Muscle of leg (tissue), 3 donors: ENCODE measurements at regions not wholly inside any gene's neighbourhood (a gene's known extent, or its start where the extent isn't known, plus 50 kb on each side); places are given as distances from the start of the nearest gene placed in this dataset.

ENCODE experiments used
- DNase-seq: peaks from one replicate; pipeline ENCODE4 v3.0.0; 2013
- H3K27ac ChIP-seq: one replicate; pipeline ENCODE4 v1.5.1; 2013; ENCODE audit warnings: mild to moderate bottlenecking, low read length, control low read depth
- H3K27me3 ChIP-seq: one replicate; pipeline ENCODE4 v1.6.1; 2013; ENCODE audit warnings: low read length; ENCODE audit not compliant: control insufficient read depth, insufficient read depth
- H3K36me3 ChIP-seq: one replicate; pipeline ENCODE4 v1.6.1; 2013; ENCODE audit warnings: low read length; ENCODE audit not compliant: control insufficient read depth, insufficient read depth
- H3K4me1 ChIP-seq: one replicate; pipeline ENCODE4 v1.6.1; 2013; ENCODE audit warnings: low read length; ENCODE audit not compliant: control insufficient read depth, insufficient read depth
- H3K4me3 ChIP-seq: one replicate; pipeline ENCODE4 v1.5.1; 2013; ENCODE audit warnings: low read length, control low read depth
- H3K9me3 ChIP-seq: replicated peaks from 2 replicates; pipeline ENCODE4 v1.6.1; 2013; ENCODE audit warnings: low read depth, low read length; ENCODE audit not compliant: control insufficient read depth
- WGBS: methylation state at CpG from one replicate; pipeline ENCODE4 v1.1.5; 2013; ENCODE audit warnings: missing lambda C conversion rate; ENCODE audit not compliant: insufficient coverage; 5-methylcytosine and 5-hydroxymethylcytosine counted together

GRCh38 chr2:144162652-144163051, 357.3 kb downstream of the ZEB2 start:
- DNase-seq: no peak
- no peaks in the 10 kb centered on the region for H3K4me1 ChIP-seq
- no peak overlapping the region for H3K4me3 ChIP-seq
- H3K27me3 ChIP-seq: no peaks in the 10 kb centered on the region
- H3K9me3 ChIP-seq: no peaks in the 10 kb centered on the region
- no peaks in the 10 kb centered on the region for H3K36me3 ChIP-seq
- WGBS: 94% methylated on average over 4 of the region's 5 CpGs
- no peak overlapping the region for H3K27ac ChIP-seq

DNA sequence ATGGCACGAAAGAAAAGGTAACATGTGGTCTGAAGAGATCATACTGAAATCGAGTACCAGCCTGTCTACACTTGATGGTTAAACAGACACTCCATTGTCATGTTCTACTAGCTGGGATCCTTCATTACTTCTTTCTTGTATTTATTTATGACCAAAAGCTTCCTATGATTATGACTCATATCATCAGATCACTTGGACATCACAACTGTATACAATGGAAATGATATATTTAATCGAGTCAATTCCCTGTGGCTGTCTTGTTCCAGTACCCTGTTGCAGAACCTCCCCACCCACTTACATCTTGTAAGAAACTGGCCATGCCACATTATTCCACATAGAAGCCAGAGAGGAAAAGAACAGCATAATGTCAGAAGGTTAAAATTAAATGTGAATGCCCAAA, 358.9 kb downstream of the ZEB2 start:
- DNase-seq: no peak
- Histone ChIP-seq H3K27me3 (no peaks in the 10 kb centered on the region), H3K36me3 (no peaks in the 10 kb centered on the region), H3K4me1 (no peaks in the 10 kb centered on the region), H3K27ac (no peak overlapping the region), H3K9me3 (no peaks in the 10 kb centered on the region), H3K4me3 (no peak overlapping the region)
- no CpG with 5 or more reads among the region's 3 CpGs for WGBS

DNA sequence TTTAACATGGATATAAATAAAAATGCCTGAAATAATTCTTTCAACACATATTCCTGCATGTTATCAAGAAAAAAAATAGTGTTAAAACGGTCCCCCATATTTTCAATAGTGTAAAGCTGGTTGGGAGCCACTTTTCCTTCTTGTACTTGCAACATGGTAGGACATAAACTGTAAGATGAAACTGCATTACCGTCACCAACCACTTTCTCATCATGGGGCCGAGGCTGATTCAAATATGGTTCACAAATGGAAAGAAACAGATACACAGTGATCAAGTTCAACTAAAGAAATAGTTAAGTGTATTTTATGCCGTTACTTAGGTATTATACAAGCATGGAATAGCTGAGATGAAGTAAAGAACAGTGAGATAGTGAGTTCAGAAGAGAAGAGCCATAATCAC, 360.7 kb downstream of the ZEB2 start:
- H3K9me3 ChIP-seq: no peaks in the 10 kb centered on the region
- no CpG with 5 or more reads among the region's 4 CpGs for WGBS
- H3K27ac ChIP-seq: no peak overlapping the region
- H3K4me1 ChIP-seq: no peaks in the 10 kb centered on the region
- no peak overlapping the region for H3K4me3 ChIP-seq
- H3K36me3 ChIP-seq: no peaks in the 10 kb centered on the region
- no peaks in the 10 kb centered on the region for H3K27me3 ChIP-seq
- no peak for DNase-seq

DNA sequence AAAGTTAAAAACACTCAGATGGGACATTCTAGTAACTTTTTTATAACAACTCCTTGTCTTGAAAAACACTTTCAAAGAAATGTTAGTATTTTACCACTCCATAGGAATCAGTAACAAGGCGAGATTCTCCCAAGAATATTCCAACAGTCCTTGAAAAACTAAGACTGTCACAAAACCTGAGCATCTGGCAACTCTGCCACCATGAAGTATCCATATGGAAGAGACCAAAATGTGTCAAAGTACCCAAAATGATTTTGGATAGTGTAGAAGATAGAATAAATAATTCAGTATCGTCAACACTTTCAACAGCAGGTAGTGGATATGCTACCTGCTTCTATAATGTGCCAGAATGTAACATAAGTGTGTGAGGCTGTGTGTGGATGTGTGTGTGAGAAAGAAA, 361.8 kb downstream of the ZEB2 start:
- no CpG with 5 or more reads among the region's 2 CpGs for WGBS
- H3K9me3 ChIP-seq: no peaks in the 10 kb centered on the region
- H3K27me3 ChIP-seq: no peaks in the 10 kb centered on the region
- no peak for DNase-seq
- H3K4me3 ChIP-seq: no peak overlapping the region
- no peak overlapping the region for H3K27ac ChIP-seq
- no peaks in the 10 kb centered on the region for H3K4me1 ChIP-seq
- no peaks in the 10 kb centered on the region for H3K36me3 ChIP-seq

GRCh38 chr2:144156736-144157640, 362.9 kb downstream of the ZEB2 start:
- H3K4me3 ChIP-seq: no peak overlapping the region
- no peak for DNase-seq
- H3K27ac ChIP-seq: no peak overlapping the region
- H3K4me1 ChIP-seq: no peaks in the 10 kb centered on the region
- H3K9me3 ChIP-seq: no peaks in the 10 kb centered on the region
- H3K27me3 ChIP-seq: no peaks in the 10 kb centered on the region
- no peaks in the 10 kb centered on the region for H3K36me3 ChIP-seq
- WGBS: 63% methylated on average over 1 of the region's 6 CpGs

DNA sequence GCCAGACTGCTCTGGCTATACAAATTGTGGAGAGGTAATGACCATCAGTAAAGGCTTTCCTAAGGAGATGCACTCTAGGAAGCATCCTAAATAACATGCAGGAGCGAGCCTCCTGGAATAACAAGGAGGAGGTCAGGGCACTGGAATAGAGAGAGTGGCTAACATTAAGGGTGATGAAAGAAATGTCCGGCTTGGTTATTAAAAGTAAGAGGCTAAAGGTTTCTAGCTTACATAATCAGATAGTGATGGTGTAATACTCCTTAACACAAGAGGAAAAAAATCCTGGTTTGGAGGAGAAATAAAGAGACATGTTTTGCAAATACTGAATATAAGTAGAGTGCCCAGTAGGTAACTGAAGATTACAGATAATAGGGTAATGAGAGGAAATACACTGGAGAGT, 365.7 kb downstream of the ZEB2 start:
- H3K27me3 ChIP-seq: no peaks in the 10 kb centered on the region
- DNase-seq: no peak
- H3K4me3 ChIP-seq: no peak overlapping the region
- H3K4me1 ChIP-seq: no peaks in the 10 kb centered on the region
- no peaks in the 10 kb centered on the region for H3K9me3 ChIP-seq
- H3K36me3 ChIP-seq: no peaks in the 10 kb centered on the region
- WGBS: no CpG with 5 or more reads among the region's 2 CpGs
- no peak overlapping the region for H3K27ac ChIP-seq

GRCh38 chr2:144152817-144153271, 367.1 kb downstream of the ZEB2 start:
- no peaks in the 10 kb centered on the region for H3K9me3 ChIP-seq
- no peaks in the 10 kb centered on the region for H3K36me3 ChIP-seq
- no peak overlapping the region for H3K27ac ChIP-seq
- 66% methylated on average over 3 of the region's 5 CpGs for WGBS
- peak; percentile 24 for DNase-seq
- H3K4me3 ChIP-seq: no peak overlapping the region
- no peaks in the 10 kb centered on the region for H3K27me3 ChIP-seq
- no peaks in the 10 kb centered on the region for H3K4me1 ChIP-seq

DNA sequence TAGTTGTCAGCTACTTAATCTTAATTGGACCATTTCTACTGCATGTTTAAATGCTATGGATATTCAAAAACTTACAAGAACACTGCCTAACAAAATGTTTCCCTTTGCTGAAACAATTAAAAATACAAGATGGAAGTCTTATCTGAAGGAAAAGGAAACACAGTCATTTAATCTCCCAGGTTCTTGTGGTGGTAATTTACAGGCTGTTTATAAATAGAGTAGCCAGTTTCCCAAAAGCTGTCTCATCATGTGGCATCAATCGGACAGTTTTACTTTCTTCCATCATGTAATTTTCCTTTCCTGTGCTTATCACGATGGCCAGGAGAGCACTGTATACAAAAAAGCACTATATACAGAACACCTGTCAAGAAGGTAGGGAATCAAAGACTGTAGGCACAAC, 368.1 kb downstream of the ZEB2 start:
- H3K4me1 ChIP-seq: no peaks in the 10 kb centered on the region
- no peak overlapping the region for H3K4me3 ChIP-seq
- no peak for DNase-seq
- no peaks in the 10 kb centered on the region for H3K27me3 ChIP-seq
- no peaks in the 10 kb centered on the region for H3K9me3 ChIP-seq
- WGBS: 67% methylated on average over 1 of the region's 2 CpGs
- no peak overlapping the region for H3K27ac ChIP-seq
- no peaks in the 10 kb centered on the region for H3K36me3 ChIP-seq

DNA sequence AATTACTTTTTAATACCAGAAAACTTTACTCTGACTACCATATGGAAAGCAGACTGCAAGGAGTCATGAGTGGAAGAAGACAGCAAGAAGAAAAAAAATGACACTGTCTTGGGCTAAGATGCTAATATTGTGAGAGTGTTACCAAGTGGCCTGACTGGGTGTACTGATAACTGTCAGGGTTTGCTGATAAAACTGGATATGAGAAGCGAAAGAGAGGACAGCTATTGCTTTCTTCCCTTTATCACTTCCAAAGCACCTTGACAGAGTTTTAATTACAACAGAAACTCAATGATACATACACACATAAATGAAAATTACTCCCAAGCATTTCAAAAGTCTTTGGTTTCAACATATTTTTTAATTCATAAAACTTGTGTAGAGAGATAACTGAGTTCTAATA, 368.5 kb downstream of the ZEB2 start:
- Histone ChIP-seq H3K4me3 (no peak overlapping the region), H3K9me3 (no peaks in the 10 kb centered on the region), H3K36me3 (no peaks in the 10 kb centered on the region), H3K27me3 (no peaks in the 10 kb centered on the region), H3K27ac (no peak overlapping the region), H3K4me1 (no peaks in the 10 kb centered on the region)
- no peak for DNase-seq
- no CpG with 5 or more reads among the region's 1 CpG for WGBS

- Histone ChIP-seq H3K27ac (no peak overlapping the region), H3K4me1 (no peaks in the 10 kb centered on the region), H3K4me3 (no peak overlapping the region), H3K36me3 (no peaks in the 10 kb centered on the region), H3K9me3 (no peaks in the 10 kb centered on the region), H3K27me3 (no peaks in the 10 kb centered on the region)
- WGBS: no CpG with 5 or more reads among the region's 2 CpGs
- DNase-seq: no peak
These were observed 372.6 kb downstream of the ZEB2 start for GRCh38 chr2:144147356-144147755.
